Lung (tissue), 11 donors: ENCODE measurements at regions not wholly inside any gene's neighbourhood (a gene's known extent, or its start where the extent isn't known, plus 50 kb on each side); places are given as distances from the start of the nearest gene placed in this dataset.

Source experiments
- ATAC-seq: fragments of 200-7000 bp; cut with Tn5 transposase; one replicate; pipeline ENCODE4 v1.9.1; 2020; ENCODE audit warnings: moderate number of reproducible peaks; ENCODE audit not compliant: insufficient read depth, low FRiP score
- DNase-seq, 3 donors: peaks; one replicate each; pipeline ENCODE4 v3.0.0-alpha.2; 2013 to 2017
- H3K27ac ChIP-seq, 2 donors: one replicate each; pipeline ENCODE4 v1.5.1; 2013; ENCODE audit warnings: mild to moderate bottlenecking in 2 of 2, moderate library complexity in 2 of 2, control low read depth in 1 of 2, inconsistent platforms in 1 of 2, low read depth in 1 of 2, low read length in 1 of 2
- H3K27me3 ChIP-seq, 3 donors: one replicate each; pipeline ENCODE4 v1.5.1; 2013; ENCODE audit warnings: low read length in 2 of 3; ENCODE audit not compliant: control insufficient read depth in 3 of 3, insufficient read depth in 3 of 3
- H3K36me3 ChIP-seq, 4 donors: one replicate each; pipeline ENCODE4 v1.5.1; 2013; ENCODE audit warnings: low read length in 4 of 4, mild to moderate bottlenecking in 1 of 4, moderate library complexity in 1 of 4; ENCODE audit not compliant: control insufficient read depth in 4 of 4, insufficient read depth in 4 of 4
- H3K4me1 ChIP-seq, 5 donors: one replicate each; pipeline ENCODE4 v1.5.1; 2013; ENCODE audit warnings: low read length in 5 of 5, mild to moderate bottlenecking in 2 of 5, moderate library complexity in 1 of 5; ENCODE audit not compliant: control insufficient read depth in 5 of 5, insufficient read depth in 5 of 5
- H3K4me3 ChIP-seq: one replicate; pipeline ENCODE4 v1.5.1; 2013; ENCODE audit warnings: mild to moderate bottlenecking, control low read depth, moderate library complexity
- H3K9ac ChIP-seq, 2 donors: one replicate each; pipeline ENCODE4 v1.5.1; 2013; ENCODE audit warnings: low read length in 2 of 2, control low read depth in 1 of 2; ENCODE audit not compliant: insufficient read depth in 1 of 2
- H3K9me3 ChIP-seq, 4 donors: one replicate each; pipeline ENCODE4 v1.5.1; 2013; ENCODE audit warnings: low read length in 3 of 4, mild to moderate bottlenecking in 1 of 4, moderate library complexity in 1 of 4; ENCODE audit not compliant: control insufficient read depth in 4 of 4, insufficient read depth in 3 of 4
- WGBS, 2 donors: extraction: QIAGEN DNeasy Blood & Tissue Kit; methylation state at CpG; one replicate each; pipeline ENCODE4 v1.1.7; 2013; 5-methylcytosine and 5-hydroxymethylcytosine counted together
- TF ChIP-seq, protein P1 (sequence below): IDR thresholded peaks from 2 replicates; pipeline ENCODE4 v1.5.1; 2012; ENCODE audit warnings: mild to moderate bottlenecking; ENCODE audit errors: control extremely low read depth, extremely low read depth
- donor health status: control.
- donor health status: control.
- donor health status: Bipolar disorder and iron deficiency.
- donor health status: healthy.
- donor health status: DM: yes; HTN: yes; CAD: no.

GRCh38 chr4:31580843-31581242 is 860.7 kb downstream of the PCDH7 start:
- Histone ChIP-seq H3K36me3 (no peaks in the 10 kb centered on the region), H3K9me3 (peaks cover 0 to 3% (median 0%) of the 10 kb centered on the region in 4 donors), H3K27me3 (no peaks in the 10 kb centered on the region), H3K27ac (no peak overlapping the region), H3K9ac (no peak overlapping the region), H3K4me3 (no peak overlapping the region), H3K4me1 (no peaks in the 10 kb centered on the region)
- ATAC-seq (no peak), DNase-seq (no peak)
- 81 to 91% methylated on average over 1 of the region's 1 CpG for WGBS, 2 donors
- TF ChIP-seq, protein P1, sequence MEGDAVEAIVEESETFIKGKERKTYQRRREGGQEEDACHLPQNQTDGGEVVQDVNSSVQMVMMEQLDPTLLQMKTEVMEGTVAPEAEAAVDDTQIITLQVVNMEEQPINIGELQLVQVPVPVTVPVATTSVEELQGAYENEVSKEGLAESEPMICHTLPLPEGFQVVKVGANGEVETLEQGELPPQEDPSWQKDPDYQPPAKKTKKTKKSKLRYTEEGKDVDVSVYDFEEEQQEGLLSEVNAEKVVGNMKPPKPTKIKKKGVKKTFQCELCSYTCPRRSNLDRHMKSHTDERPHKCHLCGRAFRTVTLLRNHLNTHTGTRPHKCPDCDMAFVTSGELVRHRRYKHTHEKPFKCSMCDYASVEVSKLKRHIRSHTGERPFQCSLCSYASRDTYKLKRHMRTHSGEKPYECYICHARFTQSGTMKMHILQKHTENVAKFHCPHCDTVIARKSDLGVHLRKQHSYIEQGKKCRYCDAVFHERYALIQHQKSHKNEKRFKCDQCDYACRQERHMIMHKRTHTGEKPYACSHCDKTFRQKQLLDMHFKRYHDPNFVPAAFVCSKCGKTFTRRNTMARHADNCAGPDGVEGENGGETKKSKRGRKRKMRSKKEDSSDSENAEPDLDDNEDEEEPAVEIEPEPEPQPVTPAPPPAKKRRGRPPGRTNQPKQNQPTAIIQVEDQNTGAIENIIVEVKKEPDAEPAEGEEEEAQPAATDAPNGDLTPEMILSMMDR, result no peak

- Histone ChIP-seq H3K9ac (no peak overlapping the region), H3K4me3 (no peak overlapping the region), H3K9me3 (peaks cover 0 to 3% (median 0%) of the 10 kb centered on the region in 4 donors), H3K27me3 (no peaks in the 10 kb centered on the region), H3K36me3 (no peaks in the 10 kb centered on the region), H3K4me1 (no peaks in the 10 kb centered on the region), H3K27ac (no peak overlapping the region)
- ATAC-seq (no peak), DNase-seq (no peak)
- TF ChIP-seq, protein P1, result no peak
- 63 to 68% methylated on average over 2 of the region's 2 CpGs for WGBS, 2 donors
These were observed 865.3 kb downstream of the PCDH7 start for GRCh38 chr4:31585503-31585902.

DNA sequence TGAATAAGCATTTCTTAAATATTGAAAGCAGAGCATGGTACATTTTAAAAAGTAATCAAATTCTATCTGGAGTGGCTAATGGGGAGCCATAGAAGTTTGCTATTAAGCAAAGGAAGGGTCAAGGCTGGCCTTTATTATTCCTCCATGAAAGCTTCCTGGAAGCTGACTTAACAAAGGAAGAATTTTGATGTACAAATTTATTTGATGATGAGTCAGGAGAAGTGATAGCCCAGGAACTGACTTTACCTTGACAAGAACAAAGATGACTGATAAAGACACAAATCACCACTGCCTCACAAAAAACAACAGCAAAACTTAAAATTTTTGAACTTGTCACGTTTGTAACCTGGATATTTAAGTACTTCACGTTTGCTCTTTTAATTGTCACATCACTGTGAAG is 872.1 kb downstream of the PCDH7 start:
- WGBS, 2 donors, result 30 to 43% methylated on average over 2 of the region's 2 CpGs
- no peak overlapping the region for H3K27ac ChIP-seq
- no peaks in the 10 kb centered on the region for H3K9me3 ChIP-seq
- H3K36me3 ChIP-seq, result no peaks in the 10 kb centered on the region
- TF ChIP-seq, protein P1, result no peak
- H3K27me3 ChIP-seq, result no peaks in the 10 kb centered on the region
- ATAC-seq (no peak), DNase-seq (no peak)
- no peaks in the 10 kb centered on the region for H3K4me1 ChIP-seq
- no peak overlapping the region for H3K9ac ChIP-seq
- no peak overlapping the region for H3K4me3 ChIP-seq

GRCh38 chr4:31595496-31595895 is 875.3 kb downstream of the PCDH7 start:
- WGBS, 2 donors, result 75 to 86% methylated on average over 2 of the region's 2 CpGs
- Histone ChIP-seq H3K4me1 (no peaks in the 10 kb centered on the region), H3K27ac (no peak overlapping the region), H3K36me3 (no peaks in the 10 kb centered on the region), H3K9me3 (no peaks in the 10 kb centered on the region), H3K9ac (no peak overlapping the region), H3K4me3 (no peak overlapping the region), H3K27me3 (no peaks in the 10 kb centered on the region)
- DNase-seq (no peak), ATAC-seq (no peak)
- TF ChIP-seq, protein P1, result no peak
